Progenitor cell of endocrine pancreas (in vitro differentiated cells): ENCODE measurements at regions not wholly inside any gene's neighbourhood (a gene's known extent, or its start where the extent isn't known, plus 50 kb on each side); places are given as distances from the start of the nearest gene placed in this dataset.
"Not testable (repeated sequence)": the region's sequence is repeated elsewhere in the genome, so short reads cannot be mapped to it uniquely, and the experiment has no call there.

Experiments
- DNase-seq: peaks from one replicate; pipeline ENCODE4 v3.0.0; 2021; ENCODE audit warnings: low spot score; ENCODE audit not compliant: unreplicated experiment
- H3K27ac Mint-ChIP-seq: 2 replicates; pipeline ENCODE4 v1.8.0; 2021; ENCODE audit warnings: mild to moderate bottlenecking, moderate library complexity, mixed read lengths
- H3K27me3 Mint-ChIP-seq: 2 replicates; pipeline ENCODE4 v1.8.0; 2021; ENCODE audit warnings: mixed read lengths
- H3K36me3 Mint-ChIP-seq: 2 replicates; pipeline ENCODE4 v1.8.0; 2022; ENCODE audit warnings: mixed read lengths; ENCODE audit not compliant: insufficient read depth
- H3K4me1 Mint-ChIP-seq: 2 replicates; pipeline ENCODE4 v1.8.0; 2021; ENCODE audit warnings: low read depth, mixed read lengths
- H3K4me3 Mint-ChIP-seq: 2 replicates; pipeline ENCODE4 v1.8.0; 2021; ENCODE audit warnings: low read depth, mild to moderate bottlenecking, moderate library complexity, mixed read lengths
- H3K9me3 Mint-ChIP-seq: 2 replicates; pipeline ENCODE4 v1.8.0; 2021; ENCODE audit warnings: low read depth, mixed read lengths
- CTCF ChIP-seq: fragments of 200-600 bp; sonication (generic); IDR thresholded peaks from one replicate; pipeline ENCODE4 v1.5.0; 2021; ENCODE audit warnings: antibody characterized with exemption, mild to moderate bottlenecking; ENCODE audit not compliant: unreplicated experiment

GRCh38 chr3:187880851-187881250 is 135.6 kb upstream of the BCL6 start:
- TF ChIP-seq CTCF = no peak
- Mint-ChIP-seq H3K4me1 (no peaks in the 10 kb centered on the region), H3K4me3 (no peak overlapping the region), H3K27ac (no peak overlapping the region), H3K27me3 (no peaks in the 10 kb centered on the region), H3K9me3 (peaks cover 15% of the 10 kb centered on the region), H3K36me3 (peaks cover 6% of the 10 kb centered on the region)
- no peak for DNase-seq

- peaks cover 6% of the 10 kb centered on the region for H3K36me3 Mint-ChIP-seq
- no peak for DNase-seq
- H3K27me3 Mint-ChIP-seq = no peaks in the 10 kb centered on the region
- no peak overlapping the region for H3K4me3 Mint-ChIP-seq
- no peak for TF ChIP-seq CTCF
- H3K4me1 Mint-ChIP-seq = peaks cover 2% of the 10 kb centered on the region
- peaks cover 19% of the 10 kb centered on the region for H3K9me3 Mint-ChIP-seq
- H3K27ac Mint-ChIP-seq = no peak overlapping the region
Observed at GRCh38 chr3:187888701-187889100, 143.4 kb upstream of the BCL6 start.

- H3K27ac Mint-ChIP-seq = no peak overlapping the region
Observed at GRCh38 chr3:187889106-187889505, 143.8 kb upstream of the BCL6 start.

GRCh38 chr3:187889601-187890404 is 144.5 kb upstream of the BCL6 start:
- H3K27me3 Mint-ChIP-seq = no peaks in the 10 kb centered on the region
- H3K36me3 Mint-ChIP-seq = peaks cover 6% of the 10 kb centered on the region
- H3K27ac Mint-ChIP-seq = peak overlapping the region; percentile 86
- no peak for DNase-seq
- peaks cover 2% of the 10 kb centered on the region for H3K4me1 Mint-ChIP-seq
- peaks cover 17% of the 10 kb centered on the region for H3K9me3 Mint-ChIP-seq
- no peak for TF ChIP-seq CTCF
- peak overlapping the region; percentile 78 for H3K4me3 Mint-ChIP-seq

More at GRCh38 chr3:187889106-187889505, 143.8 kb upstream of the BCL6 start:
- DNase-seq = no peak
- H3K4me3 Mint-ChIP-seq = no peak overlapping the region
- TF ChIP-seq CTCF = no peak
- H3K36me3 Mint-ChIP-seq = peaks cover 6% of the 10 kb centered on the region
- peaks cover 19% of the 10 kb centered on the region for H3K9me3 Mint-ChIP-seq
- H3K27me3 Mint-ChIP-seq = no peaks in the 10 kb centered on the region
- peaks cover 2% of the 10 kb centered on the region for H3K4me1 Mint-ChIP-seq

- Mint-ChIP-seq H3K4me3 (peak overlapping the region; percentile 78), H3K27ac (peak overlapping the region; percentile 86)
- DNase-seq = peak; percentile 19
Observed at GRCh38 chr3:187890405-187890752, 145.1 kb upstream of the BCL6 start.

GRCh38 chr3:187896646-187897045 is 151.4 kb upstream of the BCL6 start:
- Mint-ChIP-seq H3K4me1 (no peaks in the 10 kb centered on the region), H3K27me3 (peaks cover 6% of the 10 kb centered on the region), H3K9me3 (no peaks in the 10 kb centered on the region), H3K4me3 (no peak overlapping the region), H3K36me3 (no peaks in the 10 kb centered on the region), H3K27ac (no peak overlapping the region)
- TF ChIP-seq CTCF = no peak
- DNase-seq = no peak

More at GRCh38 chr3:187890405-187890752, 145.1 kb upstream of the BCL6 start:
- peaks cover 12% of the 10 kb centered on the region for H3K9me3 Mint-ChIP-seq
- not testable (repeated sequence) for H3K36me3 Mint-ChIP-seq, H3K27me3 Mint-ChIP-seq, H3K4me1 Mint-ChIP-seq
